Liver (tissue), 3 donors: ENCODE measurements at regions not wholly inside any gene's neighbourhood (a gene's known extent, or its start where the extent isn't known, plus 50 kb on each side); places are given as distances from the start of the nearest gene placed in this dataset.

Source experiments
- ATF3 ChIP-seq: IDR thresholded peaks from 2 replicates; pipeline ENCODE4 v1.6.1; 2016; ENCODE audit warnings: antibody characterized with exemption
- CTCF ChIP-seq: fragments of 150-350 bp; IDR thresholded peaks from 2 replicates; pipeline ENCODE4 v1.5.1; 2017; ENCODE audit warnings: improper control_type of control experiment, low read depth, low read length; ENCODE audit not compliant: missing input control
- MAX ChIP-seq: IDR thresholded peaks from 2 replicates; pipeline ENCODE4 v1.6.1; 2016; ENCODE audit warnings: antibody characterized with exemption
- donor health status: healthy.
- donor health status: healthy.

GRCh38 chr13:78852709-78853108 is 193.8 kb upstream of the OBI1 start:
- TF ChIP-seq CTCF (no peak), ATF3 (no peak), MAX (no peak)
